Loucy (cell line): ENCODE measurements at regions not wholly inside any gene's neighbourhood (a gene's known extent, or its start where the extent isn't known, plus 50 kb on each side); places are given as distances from the start of the nearest gene placed in this dataset.

Experiments
- H2AFZ ChIP-seq: fragments of 200-600 bp; sonication (generic); 2 replicates; pipeline ENCODE4 v1.6.0; 2016; ENCODE audit warnings: antibody characterized with exemption, mild to moderate bottlenecking, low read length, moderate library complexity
- H3F3A ChIP-seq: fragments of 200-600 bp; 2 replicates; pipeline ENCODE4 v1.6.0; 2016; ENCODE audit warnings: antibody characterized with exemption, low read depth, mild to moderate bottlenecking
- H3K27me3 ChIP-seq: fragments of 200-600 bp; sonication (generic); 2 replicates; pipeline ENCODE4 v1.6.1; 2014; ENCODE audit warnings: low read length, mild to moderate bottlenecking; ENCODE audit not compliant: insufficient read depth, poor library complexity, severe bottlenecking
- H3K36me3 ChIP-seq: fragments of 200-600 bp; sonication (generic); 2 replicates; pipeline ENCODE4 v1.6.1; 2016; ENCODE audit warnings: low read length; ENCODE audit not compliant: insufficient read depth
- H3K4me1 ChIP-seq: fragments of 200-600 bp; sonication (generic); 2 replicates; pipeline ENCODE4 v1.5.1; 2014; ENCODE audit warnings: low read length, mild to moderate bottlenecking; ENCODE audit not compliant: insufficient read depth, poor library complexity, severe bottlenecking
- H3K4me2 ChIP-seq: fragments of 200-600 bp; sonication (generic); 2 replicates; pipeline ENCODE4 v1.6.0; 2014; ENCODE audit warnings: antibody characterized with exemption, low read length, low read depth, mild to moderate bottlenecking; ENCODE audit not compliant: poor library complexity, severe bottlenecking
- H3K4me3 ChIP-seq: fragments of 200-600 bp; sonication (generic); 2 replicates; pipeline ENCODE4 v1.5.1; 2014; ENCODE audit warnings: low read length, mild to moderate bottlenecking, mixed read lengths; ENCODE audit not compliant: poor library complexity, severe bottlenecking
- H3K79me2 ChIP-seq: fragments of 200-600 bp; sonication (generic); 2 replicates; pipeline ENCODE4 v1.6.1; 2014; ENCODE audit warnings: low read length; ENCODE audit not compliant: insufficient read depth
- H3K9ac ChIP-seq: fragments of 200-600 bp; sonication (generic); 2 replicates; pipeline ENCODE4 v1.6.0; 2014; ENCODE audit warnings: mild to moderate bottlenecking, low read depth, low read length, moderate library complexity; ENCODE audit not compliant: poor library complexity, severe bottlenecking
- H3K9me2 ChIP-seq: fragments of 200-600 bp; sonication (generic); replicated peaks from 2 replicates; pipeline ENCODE4 v1.6.1; 2016; ENCODE audit warnings: low read depth, low read length, mixed read lengths
- H3K9me3 ChIP-seq: fragments of 200-600 bp; sonication (generic); 2 replicates; pipeline ENCODE4 v1.6.1; 2014; ENCODE audit warnings: mild to moderate bottlenecking, antibody characterized with exemption, low read length, low read depth; ENCODE audit not compliant: insufficient read depth
- H4K20me1 ChIP-seq: fragments of 200-600 bp; sonication (generic); 2 replicates; pipeline ENCODE4 v1.6.0; 2014; ENCODE audit warnings: antibody characterized with exemption, low read length, mild to moderate bottlenecking; ENCODE audit not compliant: insufficient read depth, poor library complexity, severe bottlenecking
- CTCF ChIP-seq: fragments of 200-600 bp; sonication (generic); conservative IDR thresholded peaks from 2 replicates; pipeline ENCODE4 v1.5.1; 2014; ENCODE audit warnings: mild to moderate bottlenecking, antibody characterized with exemption, low read length
- EZH2phosphoT487 ChIP-seq: fragments of 200-600 bp; IDR thresholded peaks from 2 replicates; pipeline ENCODE4 v1.6.1; 2018; ENCODE audit warnings: antibody characterized with exemption, mild to moderate bottlenecking, moderate library complexity, borderline replicate concordance

- Histone ChIP-seq H3K36me3 (no peaks in the 10 kb centered on the region), H2AFZ (no peak overlapping the region), H3K4me2 (no peak overlapping the region), H3K9ac (no peak overlapping the region), H4K20me1 (no peaks in the 10 kb centered on the region), H3K4me1 (no peaks in the 10 kb centered on the region), H3K4me3 (no peak overlapping the region), H3K79me2 (no peaks in the 10 kb centered on the region), H3F3A (no peaks in the 10 kb centered on the region), H3K9me2 (no peaks in the 10 kb centered on the region), H3K27me3 (no peaks in the 10 kb centered on the region), H3K9me3 (no peaks in the 10 kb centered on the region)
- TF ChIP-seq CTCF (no peak), EZH2phosphoT487 (no peak)
Measured at GRCh38 chr6:105825210-105825609, 260.9 kb upstream of the PRDM1 start.

- H2AFZ ChIP-seq: no peak overlapping the region
Measured at GRCh38 chr6:105824732-105825131, 261.4 kb upstream of the PRDM1 start.

GRCh38 chr6:105821777-105822176 lies 264.4 kb upstream of the PRDM1 start:
- Histone ChIP-seq H3K27me3 (no peaks in the 10 kb centered on the region), H3K36me3 (no peaks in the 10 kb centered on the region), H3K4me1 (no peaks in the 10 kb centered on the region), H4K20me1 (no peaks in the 10 kb centered on the region), H3F3A (no peaks in the 10 kb centered on the region), H3K79me2 (no peaks in the 10 kb centered on the region), H3K4me3 (no peak overlapping the region), H3K9me3 (no peaks in the 10 kb centered on the region), H3K9ac (no peak overlapping the region), H2AFZ (no peak overlapping the region), H3K4me2 (no peak overlapping the region), H3K9me2 (no peaks in the 10 kb centered on the region)
- TF ChIP-seq EZH2phosphoT487: no peak
- no peak for TF ChIP-seq CTCF

More at GRCh38 chr6:105824732-105825131, 261.4 kb upstream of the PRDM1 start:
- Histone ChIP-seq H4K20me1 (no peaks in the 10 kb centered on the region), H3K4me3 (no peak overlapping the region), H3K9ac (no peak overlapping the region), H3F3A (no peaks in the 10 kb centered on the region), H3K79me2 (no peaks in the 10 kb centered on the region), H3K9me3 (no peaks in the 10 kb centered on the region), H3K4me2 (no peak overlapping the region), H3K27me3 (no peaks in the 10 kb centered on the region), H3K4me1 (no peaks in the 10 kb centered on the region), H3K9me2 (no peaks in the 10 kb centered on the region), H3K36me3 (no peaks in the 10 kb centered on the region)
- no peak for TF ChIP-seq CTCF
- no peak for TF ChIP-seq EZH2phosphoT487
